K562 (cell line): ENCODE measurements at regions not wholly inside any gene's neighbourhood (a gene's known extent, or its start where the extent isn't known, plus 50 kb on each side); places are given as distances from the start of the nearest gene placed in this dataset.

Source experiments
- ATAC-seq: fragments of 200-7000 bp; cut with Tn5 transposase; 3 replicates; pipeline ENCODE4 v1.9.1; 2020; ENCODE audit warnings: moderate library complexity
- BruUV-seq: library from RNA; stranded (reverse); fragments of 400-500 nt; replicated peaks from 2 replicates; lab custom pipeline; 2021; lab: Mats Ljungman, UMichigan
- CTCF ChIA-PET: fragments of 300-600 bp; formaldehyde crosslinking; extraction: SDS; loops from one replicate; lab custom pipeline; 2021; ENCODE audit warnings: low intra/inter-chr PET ratio; lab: Yijun Ruan, JAX
- POLR2A ChIA-PET: fragments of 300-600, 350-650 bp; sonication (Branson Sonifier 250); formaldehyde crosslinking; extraction: SDS; loops from one replicate; lab custom pipeline; 2021; ENCODE audit warnings: antibody characterized with exemption, inconsistent platforms; lab: Yijun Ruan, JAX
- DNase-seq, 4 experiments: peaks; one replicate each; pipeline versions ENCODE4 v3.0.0 to v3.0.0-alpha.2; 2011 to 2018; ENCODE audit warnings: low spot score in 3 of 4, mixed read lengths in 3 of 4; ENCODE audit errors: extremely low read depth in 1 of 4
- FAIRE-seq: peaks from 2 replicates; lab custom pipeline; 2011; peaks lifted over from hg19 to GRCh38; lab: Jason Lieb, UNC
- H2AFZ ChIP-seq: 2 replicates; pipeline ENCODE4 v1.6.0; 2011; ENCODE audit warnings: low read depth, low read length, control low read depth, inconsistent platforms
- H3K27ac ChIP-seq: fragments of 200-600 bp; 3 replicates; pipeline ENCODE4 v1.8.0; 2011; ENCODE audit warnings: low read depth, mild to moderate bottlenecking, control low read depth, inconsistent platforms, low read length, moderate library complexity, mixed read lengths; ENCODE audit errors: extremely low read depth
- H3K27me3 ChIP-seq, 2 experiments: fragments of 300-600 bp in 1 of 2; 2 replicates in 1 of 2; 3 replicates in 1 of 2; pipeline versions ENCODE4 v1.6.0 to v1.8.0; 2011; ENCODE audit warnings: inconsistent platforms in 2 of 2, low read length in 2 of 2, mild to moderate bottlenecking in 1 of 2, mixed read lengths in 1 of 2, moderate library complexity in 1 of 2; ENCODE audit not compliant: control insufficient read depth in 2 of 2, insufficient read depth in 2 of 2
- H3K36me3 ChIP-seq: fragments of 300-600 bp; 3 replicates; pipeline ENCODE4 v1.8.0; 2011; ENCODE audit warnings: mild to moderate bottlenecking, low read length, inconsistent platforms; ENCODE audit not compliant: control insufficient read depth, insufficient read depth
- H3K4me1 ChIP-seq, 2 experiments: fragments of 200-600 bp in 1 of 2; replicated peaks in 1 of 2; 2 replicates in 1 of 2; 3 replicates in 1 of 2; pipeline versions ENCODE4 v1.5.1 to v1.8.0; 2011; ENCODE audit warnings: inconsistent platforms in 2 of 2, low read length in 2 of 2, mild to moderate bottlenecking in 1 of 2, mixed read lengths in 1 of 2, moderate library complexity in 1 of 2; ENCODE audit not compliant: control insufficient read depth in 2 of 2, insufficient read depth in 2 of 2
- H3K4me2 ChIP-seq: 2 replicates; pipeline ENCODE4 v1.6.1; 2011; ENCODE audit warnings: low read length, control low read depth, inconsistent platforms, mixed read lengths; ENCODE audit not compliant: insufficient read depth
- H3K4me3 ChIP-seq: fragments of 200-600 bp; sonication (generic), shearing (Covaris generic); 2 replicates; pipeline ENCODE4 v1.5.1; 2016; ENCODE audit warnings: control low read depth, inconsistent platforms
- H3K79me2 ChIP-seq: fragments of 200-600 bp; 3 replicates; pipeline ENCODE4 v1.8.0; 2011; ENCODE audit warnings: low read length, inconsistent platforms; ENCODE audit not compliant: control insufficient read depth, insufficient read depth
- H3K9ac ChIP-seq, 2 experiments: 2 replicates each; pipeline versions ENCODE4 v1.6.0 to v1.6.1; 2011; ENCODE audit warnings: low read depth in 2 of 2, low read length in 2 of 2, control low read depth in 1 of 2, inconsistent platforms in 1 of 2, mild to moderate bottlenecking in 1 of 2, mixed read lengths in 1 of 2; ENCODE audit not compliant: insufficient read depth in 1 of 2
- H3K9me1 ChIP-seq: one replicate; pipeline ENCODE4 v1.6.0; 2011; ENCODE audit warnings: inconsistent platforms, mild to moderate bottlenecking, low read length, moderate library complexity; ENCODE audit not compliant: control insufficient read depth, insufficient read depth
- H3K9me3 ChIP-seq: replicated peaks from 2 replicates; pipeline ENCODE4 v1.5.1; 2011; ENCODE audit warnings: low read depth, low read length, inconsistent platforms; ENCODE audit not compliant: control insufficient read depth, insufficient read depth
- H4K20me1 ChIP-seq: replicated peaks from 2 replicates; pipeline ENCODE4 v1.6.1; 2011; ENCODE audit warnings: low read length, inconsistent platforms, mixed read lengths; ENCODE audit not compliant: control insufficient read depth, insufficient read depth
- C11orf30 ChIP-seq: fragments of 450-650 bp; IDR thresholded peaks from 2 replicates; pipeline ENCODE4 v1.6.1; 2016; ENCODE audit warnings: low read depth, mild to moderate bottlenecking
- CSDE1 ChIP-seq, 2 experiments: fragments of 450-650 bp; IDR thresholded peaks; 2 replicates each; pipeline ENCODE4 v1.6.1; 2016; ENCODE audit warnings: mild to moderate bottlenecking in 1 of 2
- HDAC6 ChIP-seq: IDR thresholded peaks from 2 replicates; pipeline ENCODE4 v1.6.1; 2012; ENCODE audit warnings: low read depth, mild to moderate bottlenecking, control low read depth, inconsistent platforms, low read length, moderate library complexity
- HDAC8 ChIP-seq: fragments of 450-650 bp; IDR thresholded peaks from 2 replicates; pipeline ENCODE4 v1.6.1; 2016; ENCODE audit warnings: mild to moderate bottlenecking, missing genetic modification characterization, moderate library complexity, missing compliant biosample characterization
- KHSRP ChIP-seq: fragments of 450-650 bp; IDR thresholded peaks from 2 replicates; pipeline ENCODE4 v1.6.1; 2017
- NEUROD1 ChIP-seq: fragments of 150-350 bp; IDR thresholded peaks from 2 replicates; pipeline ENCODE4 v1.6.1; 2014; ENCODE audit warnings: borderline replicate concordance, low read length, low read depth; ENCODE audit not compliant: partially characterized antibody
- POLR2AphosphoS2 ChIP-seq: IDR thresholded peaks from 2 replicates; pipeline ENCODE4 v1.6.1; 2012; ENCODE audit warnings: low read length, improper control_type of control experiment
- RFX5 ChIP-seq: IDR thresholded peaks from 2 replicates; pipeline ENCODE4 v1.6.1; 2011; ENCODE audit warnings: low read depth, mild to moderate bottlenecking, improper control_type of control experiment, low read length
- SAP30 ChIP-seq: fragments of 200-600 bp; sonication (generic); IDR thresholded peaks from 2 replicates; pipeline ENCODE4 v1.6.1; 2012; ENCODE audit warnings: borderline replicate concordance, low read depth, mild to moderate bottlenecking, moderate library complexity, low read length, control low read depth, inconsistent platforms; ENCODE audit not compliant: insufficient read depth, poor library complexity, severe bottlenecking
- ZBTB7A ChIP-seq: IDR thresholded peaks from 2 replicates; pipeline ENCODE4 v1.6.1; 2011; ENCODE audit warnings: low read depth, mild to moderate bottlenecking, low read length, moderate library complexity, borderline replicate concordance; ENCODE audit not compliant: control insufficient read depth
- ZFX ChIP-seq: sonication (generic); formaldehyde crosslinking; IDR thresholded peaks from 2 replicates; pipeline ENCODE4 v1.8.0; 2022; ENCODE audit warnings: mild to moderate bottlenecking, missing genetic modification reagents, moderate library complexity
- ZNF263 ChIP-seq: sonication (generic); formaldehyde crosslinking; IDR thresholded peaks from 2 replicates; pipeline ENCODE4 v1.8.0; 2022; ENCODE audit warnings: mild to moderate bottlenecking, missing genetic modification reagents, borderline replicate concordance
- ZNF347 ChIP-seq: fragments of 450-650 bp; formaldehyde crosslinking; IDR thresholded peaks from 2 replicates; pipeline ENCODE4 v1.4.0; 2020; ENCODE audit warnings: low read depth, mild to moderate bottlenecking, moderate library complexity
- ZNF507 ChIP-seq: conservative IDR thresholded peaks from 2 replicates; pipeline ENCODE4 v1.6.1; 2017; ENCODE audit warnings: missing genetic modification characterization, missing compliant biosample characterization
- ZNF644 ChIP-seq: fragments of 200-800 bp; sonication (Bioruptor generic); IDR thresholded peaks from 2 replicates; pipeline ENCODE4 v1.6.1; 2016; ENCODE audit warnings: low read depth, missing genetic modification characterization, missing compliant biosample characterization
- ZSCAN29 ChIP-seq: fragments of 450-650 bp; IDR thresholded peaks from 2 replicates; pipeline ENCODE4 v1.6.1; 2017
- WGBS: fragments of 100-300 bp; shearing (Covaris generic); methylation state at CpG from one replicate; pipeline ENCODE4 v1.1.6; 2016; ENCODE audit warnings: low coverage, mixed read lengths; ENCODE audit not compliant: insufficient coverage; ENCODE audit errors: missing lambda C conversion rate; 5-methylcytosine and 5-hydroxymethylcytosine counted together
- in situ Hi-C: fragments of 300-500 bp; cut with MboI; formaldehyde crosslinking; loops from 4 replicates; pipeline ENCODE4 v1.15.0; 2018; ENCODE audit warnings: inconsistent platforms, mixed read lengths
- intact Hi-C: fragments of 100-400 bp; cut with micrococcal nuclease; formaldehyde crosslinking; loops from 2 replicates; pipeline ENCODE4 v1.14.2; 2022
- TF ChIP-seq, protein P1 (sequence below): fragments of 450-650 bp; formaldehyde crosslinking; IDR thresholded peaks from 2 replicates; pipeline ENCODE4 v1.4.0; 2020; ENCODE audit warnings: mild to moderate bottlenecking
- TF ChIP-seq, protein P2 (sequence below): fragments of 450-650 bp; formaldehyde crosslinking; IDR thresholded peaks from 2 replicates; pipeline ENCODE4 v1.4.0; 2022; ENCODE audit warnings: mild to moderate bottlenecking, moderate library complexity

DNA sequence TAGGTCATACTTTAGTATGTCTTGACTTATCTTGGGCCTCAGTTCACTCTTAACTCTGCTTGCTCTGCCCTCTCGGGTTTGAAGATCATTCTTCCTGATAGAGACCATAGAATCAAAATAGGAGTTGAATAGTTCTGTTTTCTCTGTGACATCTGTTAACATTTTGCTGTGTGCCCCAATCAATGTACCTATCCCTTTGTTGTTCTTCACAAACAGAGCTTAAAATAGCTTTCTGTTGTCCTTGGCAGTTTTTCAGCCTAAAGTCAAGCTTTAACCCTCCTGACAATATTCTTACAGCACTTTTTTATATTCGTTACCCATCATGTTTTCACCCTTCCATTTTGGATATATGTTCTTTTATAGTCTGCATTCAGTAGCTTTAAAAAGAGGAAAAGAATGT lies 724.5 kb upstream of the FANCL start:
- H3K4me3 ChIP-seq = no peak overlapping the region
- 8% methylated on average over 2 of the region's 2 CpGs for WGBS
- TF ChIP-seq HDAC6 (no peak), ZSCAN29 (no peak), ZNF347 (CRISPR knock-in tag) (no peak), KHSRP (no peak), CSDE1 (IDR thresholded peaks at IDR 0.05) (no peak), ZNF644 (no peak), ZNF507 (tag) (no peak), NEUROD1 (no peak), C11orf30 (no peak), SAP30 (no peak), RFX5 (no peak), ZNF263 (no peak), ZBTB7A (no peak), ZFX (CRISPR knock-in tag) (no peak), HDAC8 (no peak), POLR2AphosphoS2 (no peak)
- TF ChIP-seq, protein P1, sequence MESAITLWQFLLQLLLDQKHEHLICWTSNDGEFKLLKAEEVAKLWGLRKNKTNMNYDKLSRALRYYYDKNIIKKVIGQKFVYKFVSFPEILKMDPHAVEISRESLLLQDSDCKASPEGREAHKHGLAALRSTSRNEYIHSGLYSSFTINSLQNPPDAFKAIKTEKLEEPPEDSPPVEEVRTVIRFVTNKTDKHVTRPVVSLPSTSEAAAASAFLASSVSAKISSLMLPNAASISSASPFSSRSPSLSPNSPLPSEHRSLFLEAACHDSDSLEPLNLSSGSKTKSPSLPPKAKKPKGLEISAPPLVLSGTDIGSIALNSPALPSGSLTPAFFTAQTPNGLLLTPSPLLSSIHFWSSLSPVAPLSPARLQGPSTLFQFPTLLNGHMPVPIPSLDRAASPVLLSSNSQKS (CRISPR knock-in tag) = no peak
- TF ChIP-seq, protein P2, sequence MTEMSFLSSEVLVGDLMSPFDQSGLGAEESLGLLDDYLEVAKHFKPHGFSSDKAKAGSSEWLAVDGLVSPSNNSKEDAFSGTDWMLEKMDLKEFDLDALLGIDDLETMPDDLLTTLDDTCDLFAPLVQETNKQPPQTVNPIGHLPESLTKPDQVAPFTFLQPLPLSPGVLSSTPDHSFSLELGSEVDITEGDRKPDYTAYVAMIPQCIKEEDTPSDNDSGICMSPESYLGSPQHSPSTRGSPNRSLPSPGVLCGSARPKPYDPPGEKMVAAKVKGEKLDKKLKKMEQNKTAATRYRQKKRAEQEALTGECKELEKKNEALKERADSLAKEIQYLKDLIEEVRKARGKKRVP (CRISPR knock-in tag) = no peak
- no TSS peak for BruUV-seq
- H3K27ac ChIP-seq = no peak overlapping the region
- no peaks in the 10 kb centered on the region for H4K20me1 ChIP-seq
- in situ Hi-C loops = no loop called here
- H3K9me1 ChIP-seq = no peaks in the 10 kb centered on the region
- FAIRE-seq = no peak
- no peaks in the 10 kb centered on the region for H3K9me3 ChIP-seq
- no peaks in the 10 kb centered on the region for H3K79me2 ChIP-seq
- no peak for DNase-seq
- no peak overlapping the region for H3K4me2 ChIP-seq
- ATAC-seq = no peak
- H2AFZ ChIP-seq = no peak overlapping the region
- H3K36me3 ChIP-seq = no peaks in the 10 kb centered on the region
- ChIA-PET POLR2A (interaction anchor here (1.4 kb wide), 1 partner anchor 10 kb away, joined by 5 read pairs; no protein-coding TSS in a partner anchor), CTCF (interaction anchor here (0.6 kb wide), 1 partner anchor 115 kb away, joined by 4 read pairs; no protein-coding TSS in a partner anchor)
- no peak overlapping the region for H3K9ac ChIP-seq
- intact Hi-C loops = no loop called here
- H3K4me1 ChIP-seq = no peaks in the 10 kb centered on the region; a peak in 2 of 5 replicates
- no peaks in the 10 kb centered on the region for H3K27me3 ChIP-seq
